OCI-LY3 (cell line): ENCODE measurements at regions not wholly inside any gene's neighbourhood (a gene's known extent, or its start where the extent isn't known, plus 50 kb on each side); places are given as distances from the start of the nearest gene placed in this dataset.

Experiments
- H2AFZ ChIP-seq: fragments of 200-600, 300-600 bp; shearing (Covaris generic); 2 replicates; pipeline ENCODE4 v1.6.0; 2014; ENCODE audit warnings: antibody characterized with exemption, low read depth, low read length
- H3K27ac ChIP-seq: fragments of 200-600, 300-600 bp; sonication (generic); 2 replicates; pipeline ENCODE4 v1.5.1; 2014; ENCODE audit warnings: mild to moderate bottlenecking, low read length, moderate library complexity, mixed read lengths
- H3K27me3 ChIP-seq: fragments of 200-600, 300-600 bp; sonication (generic); 2 replicates; pipeline ENCODE4 v1.6.1; 2014; ENCODE audit warnings: low read depth, low read length, mixed read lengths
- H3K36me3 ChIP-seq: fragments of 200-600, 300-600 bp; sonication (generic); replicated peaks from 2 replicates; pipeline ENCODE3; 2014; ENCODE audit warnings: low read depth, low read length, mixed read lengths
- H3K4me1 ChIP-seq: fragments of 300-600, 200-600 bp; sonication (generic); 2 replicates; pipeline ENCODE4 v1.6.1; 2014; ENCODE audit warnings: low read length, mixed read lengths
- H3K4me2 ChIP-seq: fragments of 200-600, 300-600 bp; sonication (generic); 2 replicates; pipeline ENCODE4 v1.6.1; 2014; ENCODE audit warnings: low read length, mixed read lengths
- H3K4me3 ChIP-seq: fragments of 300-600, 200-600 bp; sonication (generic); 2 replicates; pipeline ENCODE4 v1.5.1; 2014; ENCODE audit warnings: antibody characterized with exemption, mild to moderate bottlenecking, low read length, moderate library complexity
- H3K79me2 ChIP-seq: fragments of 300-600, 200-600 bp; shearing (Covaris generic); 2 replicates; pipeline ENCODE4 v1.6.1; 2014; ENCODE audit warnings: mild to moderate bottlenecking, low read length, mixed read lengths
- H3K9ac ChIP-seq: fragments of 300-600, 200-600 bp; shearing (Covaris generic); 2 replicates; pipeline ENCODE4 v1.6.0; 2014; ENCODE audit warnings: mild to moderate bottlenecking, low read length, moderate library complexity
- H3K9me3 ChIP-seq: fragments of 200-600, 300-600 bp; shearing (Covaris generic); 2 replicates; pipeline ENCODE4 v1.6.1; 2014; ENCODE audit warnings: low read length, mixed read lengths; ENCODE audit not compliant: insufficient read depth
- H4K20me1 ChIP-seq: fragments of 200-600, 300-600 bp; sonication (generic); 2 replicates; pipeline ENCODE4 v1.6.1; 2016; ENCODE audit warnings: low read length, mixed read lengths; ENCODE audit not compliant: insufficient read depth
- CTCF ChIP-seq: fragments of 200-600, 300-600 bp; sonication (generic); IDR thresholded peaks from 2 replicates; pipeline ENCODE4 v1.5.1; 2014; ENCODE audit warnings: antibody characterized with exemption, low read length, low read depth
- EZH2phosphoT487 ChIP-seq: fragments of 200-600 bp; shearing (Covaris generic); IDR thresholded peaks from 2 replicates; pipeline ENCODE4 v1.6.1; 2018; ENCODE audit warnings: antibody characterized with exemption, mixed run types, low read depth

GRCh38 chr7:126005064-126005463, 1075.4 kb upstream of the POT1 start:
- Histone ChIP-seq H3K4me3 (no peak overlapping the region), H3K36me3 (no peaks in the 10 kb centered on the region), H2AFZ (no peak overlapping the region), H3K27me3 (no peaks in the 10 kb centered on the region), H3K9ac (no peak overlapping the region), H3K9me3 (no peaks in the 10 kb centered on the region), H4K20me1 (no peaks in the 10 kb centered on the region), H3K4me1 (no peaks in the 10 kb centered on the region), H3K27ac (no peak overlapping the region), H3K79me2 (no peaks in the 10 kb centered on the region), H3K4me2 (no peak overlapping the region)
- TF ChIP-seq EZH2phosphoT487 = no peak
- TF ChIP-seq CTCF = no peak

- no peak overlapping the region for H3K4me2 ChIP-seq
- no peaks in the 10 kb centered on the region for H3K4me1 ChIP-seq
- H3K79me2 ChIP-seq = no peaks in the 10 kb centered on the region
- H3K9me3 ChIP-seq = peaks cover 6% of the 10 kb centered on the region; the same call in 1 of the 2 replicates
- H3K9ac ChIP-seq = no peak overlapping the region
- H3K27me3 ChIP-seq = no peaks in the 10 kb centered on the region
- TF ChIP-seq CTCF (no peak), EZH2phosphoT487 (no peak)
- no peaks in the 10 kb centered on the region for H3K36me3 ChIP-seq
- no peak overlapping the region for H3K27ac ChIP-seq
- no peaks in the 10 kb centered on the region for H4K20me1 ChIP-seq
- H3K4me3 ChIP-seq = no peak overlapping the region
- H2AFZ ChIP-seq = no peak overlapping the region
Measured at GRCh38 chr7:126001349-126001748, 1071.7 kb upstream of the POT1 start.

GRCh38 chr7:125984795-125985194, 1055.2 kb upstream of the POT1 start:
- Histone ChIP-seq H2AFZ (no peak overlapping the region), H3K4me3 (no peak overlapping the region), H3K27me3 (no peaks in the 10 kb centered on the region), H3K4me1 (no peaks in the 10 kb centered on the region), H3K27ac (no peak overlapping the region), H3K79me2 (no peaks in the 10 kb centered on the region), H3K9ac (no peak overlapping the region), H3K4me2 (no peak overlapping the region), H4K20me1 (no peaks in the 10 kb centered on the region), H3K9me3 (no peaks in the 10 kb centered on the region), H3K36me3 (no peaks in the 10 kb centered on the region)
- TF ChIP-seq EZH2phosphoT487 (no peak), CTCF (no peak)

DNA sequence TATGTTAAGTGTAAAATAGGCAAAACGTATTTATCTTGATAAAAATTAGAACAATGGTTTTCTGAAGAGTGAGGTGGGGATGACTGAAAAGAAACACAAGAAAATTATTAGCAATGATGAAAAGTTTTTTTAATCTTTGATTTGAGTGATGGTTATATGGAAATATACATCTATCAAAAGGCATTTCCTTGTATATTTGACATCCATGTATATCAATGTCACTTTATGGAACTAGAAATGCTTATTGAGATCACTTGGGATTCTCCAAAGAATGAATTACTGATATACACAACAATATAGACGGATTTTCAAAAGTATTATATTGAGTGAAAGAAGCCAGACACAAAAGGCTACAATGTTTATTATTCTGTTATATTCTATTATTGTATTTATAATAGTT, 1042.0 kb upstream of the POT1 start:
- no peak for TF ChIP-seq EZH2phosphoT487
- TF ChIP-seq CTCF = no peak
- no peaks in the 10 kb centered on the region for H3K79me2 ChIP-seq
- H3K27me3 ChIP-seq = no peaks in the 10 kb centered on the region
- no peak overlapping the region for H3K27ac ChIP-seq
- H4K20me1 ChIP-seq = no peaks in the 10 kb centered on the region
- H3K9me3 ChIP-seq = no peaks in the 10 kb centered on the region
- H3K4me1 ChIP-seq = no peaks in the 10 kb centered on the region
- H3K36me3 ChIP-seq = no peaks in the 10 kb centered on the region
- no peak overlapping the region for H3K4me3 ChIP-seq
- no peak overlapping the region for H2AFZ ChIP-seq
- H3K4me2 ChIP-seq = no peak overlapping the region
- H3K9ac ChIP-seq = no peak overlapping the region
